Activated CD8-positive, alpha-beta T cell treated with anti-CD3 and anti-CD28 coated beads, Interleukin-2, amount 10 ng/mL, durations not matched to agents 7 days and 5 days (primary cell): ENCODE measurements at regions not wholly inside any gene's neighbourhood (a gene's known extent, or its start where the extent isn't known, plus 50 kb on each side); places are given as distances from the start of the nearest gene placed in this dataset.

ENCODE experiments used
- ATAC-seq: fragments of 150-1000 bp; cut with Tn5 transposase; one replicate; pipeline ENCODE4 v1.10.0; 2021; ENCODE audit warnings: moderate library complexity
- CTCF ChIA-PET: fragments of 350-600 bp; sonication (Branson Sonifier 250); formaldehyde crosslinking; loops from one replicate; lab custom pipeline; 2021; ENCODE audit warnings: antibody characterized with exemption; lab: Charles Lee
- POLR2A ChIA-PET: fragments of 350-600 bp; sonication (Branson Sonifier 250); formaldehyde crosslinking; loops from one replicate; lab custom pipeline; 2021; ENCODE audit warnings: antibody characterized with exemption; lab: Charles Lee
- DNase-seq: peaks from one replicate; pipeline ENCODE4 v3.0.0-alpha.2; 2020
- H3K27ac Mint-ChIP-seq: one replicate; pipeline ENCODE4 v1.8.0; 2021; ENCODE audit warnings: mild to moderate bottlenecking, mixed read lengths
- H3K27me3 Mint-ChIP-seq: one replicate; pipeline ENCODE4 v1.8.0; 2021; ENCODE audit warnings: low read depth, mixed read lengths
- H3K36me3 Mint-ChIP-seq: one replicate; pipeline ENCODE4 v1.8.0; 2021; ENCODE audit warnings: low read depth, mixed read lengths
- H3K4me1 Mint-ChIP-seq: one replicate; pipeline ENCODE4 v1.8.0; 2021; ENCODE audit warnings: low read depth, mixed read lengths
- H3K4me3 Mint-ChIP-seq: one replicate; pipeline ENCODE4 v1.8.0; 2021; ENCODE audit warnings: mild to moderate bottlenecking, mixed read lengths
- H3K9me3 Mint-ChIP-seq: one replicate; pipeline ENCODE4 v1.8.0; 2022; ENCODE audit warnings: mixed read lengths; ENCODE audit not compliant: insufficient read depth

DNA sequence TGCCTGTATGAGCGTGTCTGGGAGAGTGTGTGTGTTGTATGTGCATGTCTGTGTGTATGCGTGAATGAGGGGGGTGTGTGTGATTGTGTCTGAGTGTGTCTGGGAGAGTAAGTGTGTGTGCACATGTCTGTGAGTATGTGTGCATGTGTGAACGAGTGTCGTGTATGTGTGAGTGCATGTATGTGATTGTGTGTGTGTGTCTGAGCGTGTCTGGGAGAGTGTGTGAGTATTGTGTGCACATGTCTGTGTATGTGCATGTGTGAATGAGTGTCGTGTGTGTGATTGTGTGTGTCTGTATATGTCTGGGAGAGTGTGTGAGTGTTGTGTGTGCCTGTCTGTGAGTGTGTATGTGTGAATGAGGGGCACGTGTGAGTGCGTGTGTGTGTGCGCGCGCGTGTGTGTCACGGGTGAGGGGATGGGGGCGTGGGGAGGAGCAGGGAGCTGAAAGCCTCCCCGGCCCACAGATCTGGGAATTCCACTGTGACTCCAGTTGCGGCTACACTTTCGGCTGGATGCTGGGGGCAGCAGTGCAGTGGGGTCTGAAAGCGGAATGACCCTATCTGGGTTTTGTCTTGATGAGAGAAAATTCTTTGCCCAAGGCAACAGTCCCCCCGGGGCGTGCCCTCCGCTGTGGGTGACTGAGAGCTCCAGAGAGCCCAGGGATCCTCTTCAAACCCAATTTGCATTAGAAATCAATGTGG, 138.1 kb upstream of the MED13L start:
- no peaks in the 10 kb centered on the region for H3K27me3 Mint-ChIP-seq
- H3K4me1 Mint-ChIP-seq = peaks cover 4% of the 10 kb centered on the region
- POLR2A ChIA-PET = no interaction called here
- no peak overlapping the region for H3K27ac Mint-ChIP-seq
- DNase-seq = no peak
- H3K9me3 Mint-ChIP-seq = no peaks in the 10 kb centered on the region
- no peak overlapping the region for H3K4me3 Mint-ChIP-seq
- no peaks in the 10 kb centered on the region for H3K36me3 Mint-ChIP-seq
- CTCF ChIA-PET = no interaction called here
- no peak for ATAC-seq

DNA sequence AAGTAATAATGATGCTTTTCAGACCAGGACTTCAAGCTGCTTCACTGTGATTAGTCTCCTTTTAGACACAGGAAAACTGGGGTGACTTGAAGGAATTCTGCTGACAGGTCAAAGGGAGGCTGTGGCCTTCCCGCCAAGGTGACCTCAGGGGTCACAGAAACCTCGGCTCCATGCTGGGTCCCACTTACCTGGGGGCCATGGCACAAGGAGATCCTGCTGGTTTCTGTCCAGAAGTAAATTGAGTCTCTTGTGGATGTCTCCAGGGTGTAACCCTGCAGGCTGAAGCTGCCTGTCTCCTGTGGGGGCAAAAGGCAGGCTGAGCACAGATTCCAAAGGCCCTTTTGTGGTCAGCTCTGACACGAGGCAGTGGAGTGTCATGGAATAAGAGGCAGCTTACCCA, 138.7 kb upstream of the MED13L start:
- Mint-ChIP-seq H3K27ac (no peak overlapping the region), H3K4me3 (no peak overlapping the region), H3K36me3 (no peaks in the 10 kb centered on the region), H3K27me3 (no peaks in the 10 kb centered on the region), H3K9me3 (no peaks in the 10 kb centered on the region), H3K4me1 (no peaks in the 10 kb centered on the region)
- no peak for ATAC-seq
- CTCF ChIA-PET = no interaction called here
- no peak for DNase-seq
- POLR2A ChIA-PET = no interaction called here

DNA sequence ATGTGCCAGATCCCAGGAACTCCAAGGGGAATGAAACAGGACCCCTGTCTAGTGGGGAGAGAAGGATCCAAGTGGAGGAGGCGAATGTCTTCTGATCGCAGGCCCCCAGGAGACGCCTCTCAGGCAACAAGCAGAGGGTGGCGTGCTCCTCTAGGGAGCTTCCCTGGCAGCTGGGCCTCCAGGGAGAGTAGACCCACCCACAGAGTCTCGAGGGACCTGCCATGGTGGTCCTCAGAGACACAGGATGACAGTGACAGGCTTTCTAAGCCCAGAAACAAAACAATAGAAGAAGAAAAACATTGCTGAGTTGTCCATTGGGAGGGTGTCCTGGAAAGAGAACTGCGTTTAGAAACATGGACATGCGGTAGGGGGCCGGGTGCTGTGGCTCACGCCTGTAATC, 140.6 kb upstream of the MAP1LC3B2 start:
- H3K4me1 Mint-ChIP-seq = no peaks in the 10 kb centered on the region
- H3K27me3 Mint-ChIP-seq = no peaks in the 10 kb centered on the region
- POLR2A ChIA-PET = no interaction called here
- no peak for ATAC-seq
- DNase-seq = no peak
- CTCF ChIA-PET = no interaction called here
- no peaks in the 10 kb centered on the region for H3K36me3 Mint-ChIP-seq
- H3K9me3 Mint-ChIP-seq = peaks cover 6% of the 10 kb centered on the region
- H3K27ac Mint-ChIP-seq = no peak overlapping the region
- H3K4me3 Mint-ChIP-seq = no peak overlapping the region

DNA sequence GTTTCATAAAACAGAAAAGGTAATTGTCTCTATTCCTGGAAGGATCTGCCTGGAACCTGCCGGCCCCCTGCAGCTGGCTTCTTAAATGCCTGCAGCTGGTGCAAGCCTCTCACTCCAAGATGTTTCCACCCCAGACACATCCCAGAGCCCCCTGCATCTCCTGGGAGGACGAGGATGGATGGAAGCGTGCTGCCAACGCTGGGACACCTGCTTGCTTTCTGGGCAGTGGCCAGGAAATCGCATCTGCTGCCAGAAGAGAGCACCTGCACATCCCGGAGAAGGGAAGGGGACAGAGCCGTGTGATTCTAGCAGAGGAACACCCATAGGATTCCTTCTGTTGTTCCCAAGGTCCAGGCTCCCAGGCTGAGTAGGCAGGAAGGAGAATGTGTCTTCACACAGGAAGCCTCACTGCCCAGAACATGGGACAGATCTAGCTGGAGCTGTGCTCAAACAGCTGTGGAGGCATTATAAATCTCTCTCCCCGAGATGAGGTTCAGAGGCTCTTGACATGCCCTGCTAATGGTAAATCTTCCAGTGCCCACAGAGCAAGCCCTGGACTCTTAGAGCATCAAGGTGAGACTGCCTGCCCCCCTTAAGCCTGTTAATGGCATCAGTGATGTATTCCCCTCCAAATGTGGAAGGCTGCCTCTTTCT, 138.8 kb upstream of the MAP1LC3B2 start:
- Mint-ChIP-seq H3K9me3 (peaks cover 6% of the 10 kb centered on the region), H3K27me3 (no peaks in the 10 kb centered on the region), H3K4me3 (no peak overlapping the region), H3K4me1 (no peaks in the 10 kb centered on the region), H3K27ac (no peak overlapping the region), H3K36me3 (no peaks in the 10 kb centered on the region)
- ATAC-seq (no peak), DNase-seq (no peak)
- ChIA-PET CTCF (no interaction called here), POLR2A (no interaction called here)

DNA sequence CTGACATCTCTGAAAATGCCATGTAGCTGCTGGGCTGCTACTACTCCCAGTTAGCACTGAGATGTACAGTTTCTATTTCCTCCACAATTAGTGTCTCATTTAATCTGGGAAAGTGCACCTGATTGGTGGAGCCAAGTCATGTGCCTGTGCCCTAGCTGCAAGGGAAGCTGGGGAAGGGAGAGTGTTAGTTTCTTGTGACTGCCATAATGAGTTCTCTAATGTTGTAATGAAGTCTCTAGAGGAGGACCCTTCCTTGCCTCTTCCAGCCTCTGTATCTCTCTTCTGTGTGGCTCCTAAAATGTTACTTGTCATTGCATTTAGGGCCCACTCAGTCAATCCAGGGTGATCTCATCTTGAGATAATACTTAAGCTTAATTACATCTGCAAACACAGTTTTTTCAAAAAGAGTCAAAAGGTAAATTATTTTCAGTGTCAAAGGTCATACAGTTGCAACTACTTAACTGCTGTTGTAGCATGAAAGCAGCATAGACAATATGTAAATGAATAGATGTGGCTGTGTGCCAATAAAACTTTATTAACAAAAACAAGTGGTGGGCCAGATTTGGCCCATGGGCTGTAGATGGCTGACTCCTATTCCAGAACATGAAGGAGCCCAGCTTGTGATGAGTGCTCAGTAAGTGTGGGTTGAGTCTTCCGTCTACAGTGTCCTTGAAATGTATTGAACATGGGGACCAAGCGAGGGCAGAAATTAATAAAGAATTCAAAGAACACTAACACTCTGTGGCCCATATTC, 137.2 kb upstream of the MAP1LC3B2 start:
- POLR2A ChIA-PET = no interaction called here
- Mint-ChIP-seq H3K9me3 (peaks cover 6% of the 10 kb centered on the region), H3K4me1 (no peaks in the 10 kb centered on the region), H3K27ac (no peak overlapping the region), H3K4me3 (no peak overlapping the region), H3K36me3 (no peaks in the 10 kb centered on the region), H3K27me3 (no peaks in the 10 kb centered on the region)
- ATAC-seq (no peak), DNase-seq (no peak)
- CTCF ChIA-PET = no interaction called here

DNA sequence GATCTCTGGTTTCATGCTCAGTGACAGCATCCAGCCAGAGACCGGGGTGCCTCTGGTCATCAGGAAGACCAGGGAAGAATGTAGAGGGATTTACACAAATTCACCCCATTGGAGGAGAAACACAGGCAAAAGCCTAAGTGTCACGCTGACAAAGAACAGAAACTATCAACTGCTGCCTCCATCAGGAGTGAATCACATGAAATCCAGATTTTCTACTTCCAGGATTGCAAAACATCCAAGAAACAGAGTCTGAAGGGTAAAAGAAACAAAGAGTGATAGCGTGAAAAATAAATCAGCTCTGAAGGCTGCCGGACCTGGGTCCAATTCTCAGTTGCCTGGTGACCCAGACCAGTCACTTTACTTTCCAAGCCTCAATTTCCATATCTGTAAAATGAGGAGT, 136.1 kb upstream of the MAP1LC3B2 start:
- Mint-ChIP-seq H3K9me3 (peaks cover 6% of the 10 kb centered on the region), H3K27ac (no peak overlapping the region), H3K4me3 (no peak overlapping the region), H3K36me3 (no peaks in the 10 kb centered on the region), H3K27me3 (no peaks in the 10 kb centered on the region), H3K4me1 (no peaks in the 10 kb centered on the region)
- ChIA-PET CTCF (no interaction called here), POLR2A (no interaction called here)
- DNase-seq = no peak
- no peak for ATAC-seq

DNA sequence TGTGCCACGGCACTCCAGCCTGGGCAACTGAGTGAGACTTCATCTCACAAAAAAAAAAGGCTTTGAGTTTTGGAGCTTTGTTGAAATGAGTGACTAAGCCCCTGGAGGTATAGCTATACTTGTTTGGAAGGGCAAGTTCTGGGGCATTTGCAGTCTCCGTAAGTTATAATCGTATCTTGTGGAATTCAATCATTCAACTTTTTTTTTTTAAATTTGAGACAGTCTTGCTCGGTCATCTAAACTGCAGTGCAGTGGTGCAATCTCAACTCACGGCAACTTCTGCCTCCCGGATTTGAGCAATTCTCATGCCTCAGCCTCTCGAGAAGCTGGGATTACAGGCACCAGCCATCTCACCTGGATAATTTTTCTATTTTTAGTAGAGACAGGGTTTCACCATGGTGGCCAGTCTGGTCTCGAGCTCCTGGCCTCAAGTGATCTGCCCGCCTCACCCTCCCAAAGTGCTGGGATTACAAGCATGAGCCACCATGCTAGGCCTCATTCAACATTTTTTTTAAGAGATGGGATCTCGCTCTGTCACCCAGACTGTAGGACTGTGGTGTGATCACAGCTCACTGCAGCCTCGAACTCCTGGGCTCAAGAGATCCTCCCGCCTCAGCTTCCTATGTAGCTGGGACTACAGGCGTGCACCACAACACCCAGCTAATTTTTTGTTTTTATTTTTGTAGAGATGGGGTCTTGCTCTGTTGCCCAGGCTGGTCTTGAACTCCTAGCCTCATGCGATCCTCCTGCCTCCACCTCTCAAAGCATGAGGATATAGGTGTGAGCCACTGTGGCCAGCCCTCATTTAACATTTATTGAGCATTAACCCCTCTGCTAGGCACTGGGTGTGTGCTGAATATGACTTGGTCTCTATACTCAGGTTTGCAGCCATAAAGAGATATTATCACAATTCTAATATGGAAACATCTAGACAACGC, 133.7 kb upstream of the MAP1LC3B2 start:
- CTCF ChIA-PET = no interaction called here
- H3K4me3 Mint-ChIP-seq = no peak overlapping the region
- H3K27me3 Mint-ChIP-seq = no peaks in the 10 kb centered on the region
- H3K36me3 Mint-ChIP-seq = no peaks in the 10 kb centered on the region
- no peaks in the 10 kb centered on the region for H3K4me1 Mint-ChIP-seq
- DNase-seq (no peak), ATAC-seq (no peak)
- no peak overlapping the region for H3K27ac Mint-ChIP-seq
- POLR2A ChIA-PET = interaction anchor here (0.6 kb wide), 1 partner anchor 12 kb away, joined by 4 read pairs; no protein-coding TSS in a partner anchor
- H3K9me3 Mint-ChIP-seq = peaks cover 6% of the 10 kb centered on the region

DNA sequence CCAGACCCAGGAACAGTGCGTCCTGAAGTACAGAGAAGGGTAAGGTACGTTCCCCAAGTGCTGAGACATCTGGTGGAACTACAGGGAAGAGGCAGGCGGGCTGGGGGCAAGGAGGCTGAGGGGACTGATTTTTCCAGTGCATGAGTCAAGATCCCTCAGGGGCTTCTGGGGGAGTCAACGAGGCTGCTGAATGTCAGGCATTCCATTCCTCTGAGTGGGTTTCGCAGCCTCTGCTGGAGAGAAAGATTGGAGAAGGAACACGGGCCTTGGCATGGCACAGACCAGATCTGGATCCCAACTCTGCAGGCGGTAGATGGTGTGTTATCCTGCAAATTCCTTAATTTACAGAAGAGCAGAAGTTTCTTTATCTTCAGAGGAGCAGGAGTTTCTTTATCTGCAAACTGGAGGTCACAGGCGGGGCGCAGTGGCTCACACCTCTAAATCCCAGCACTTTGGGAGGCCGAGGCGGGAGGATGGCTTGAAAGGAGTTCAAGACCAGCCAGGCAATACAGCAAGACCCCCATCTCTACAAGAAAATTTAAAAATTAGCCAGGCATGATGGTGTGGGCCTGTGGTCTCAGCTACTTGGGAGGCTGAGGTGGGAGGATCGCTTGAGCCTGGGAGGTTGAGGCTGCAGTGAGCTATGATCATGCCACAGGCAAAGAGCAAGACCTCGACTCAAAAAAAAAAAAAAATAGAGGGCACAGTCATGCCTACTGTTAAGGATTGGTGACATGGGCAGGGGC, 132.6 kb upstream of the MAP1LC3B2 start:
- Mint-ChIP-seq H3K9me3 (peaks cover 6% of the 10 kb centered on the region), H3K27me3 (no peaks in the 10 kb centered on the region), H3K4me1 (no peaks in the 10 kb centered on the region), H3K36me3 (no peaks in the 10 kb centered on the region), H3K4me3 (no peak overlapping the region), H3K27ac (no peak overlapping the region)
- DNase-seq (no peak), ATAC-seq (no peak)
- ChIA-PET POLR2A (no interaction called here), CTCF (no interaction called here)

DNA sequence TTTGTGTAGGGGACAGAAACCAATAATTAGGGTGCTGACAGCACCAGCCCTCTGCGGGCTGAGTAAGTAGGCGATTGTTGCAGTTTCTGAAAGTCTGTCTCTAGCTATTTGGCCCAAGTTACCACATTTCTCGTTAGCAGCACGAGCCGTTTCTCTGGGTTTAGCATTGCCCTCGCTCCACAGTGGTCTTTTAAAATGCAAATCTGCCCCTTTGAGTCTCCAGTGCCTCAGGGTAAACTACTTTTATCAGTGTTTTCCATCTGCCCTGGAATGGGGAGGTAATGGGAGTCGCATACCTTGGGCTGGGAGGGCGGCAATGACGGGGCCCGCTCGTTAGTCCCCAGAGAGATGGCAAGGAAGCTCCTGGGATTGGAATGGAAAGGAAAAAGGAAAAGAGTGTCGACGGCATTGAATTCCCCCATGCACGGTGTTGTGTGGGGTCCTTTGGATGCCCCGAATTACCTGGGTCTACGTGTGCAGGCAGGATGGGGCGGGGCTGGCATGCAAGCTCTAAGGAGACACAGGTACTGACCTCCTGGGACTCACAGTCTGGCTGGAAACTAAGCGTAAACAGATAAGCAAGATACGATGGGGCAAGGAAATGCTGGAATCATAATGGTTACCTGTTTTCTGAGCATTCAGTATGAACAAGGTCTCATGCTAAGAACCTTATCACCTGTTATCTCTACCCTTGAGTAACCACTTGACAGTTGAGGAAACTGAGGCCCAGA, 131.8 kb upstream of the MAP1LC3B2 start:
- POLR2A ChIA-PET = no interaction called here
- CTCF ChIA-PET = no interaction called here
- Mint-ChIP-seq H3K27me3 (no peaks in the 10 kb centered on the region), H3K9me3 (no peaks in the 10 kb centered on the region), H3K27ac (no peak overlapping the region), H3K36me3 (no peaks in the 10 kb centered on the region), H3K4me1 (no peaks in the 10 kb centered on the region), H3K4me3 (no peak overlapping the region)
- no peak for ATAC-seq
- no peak for DNase-seq

DNA sequence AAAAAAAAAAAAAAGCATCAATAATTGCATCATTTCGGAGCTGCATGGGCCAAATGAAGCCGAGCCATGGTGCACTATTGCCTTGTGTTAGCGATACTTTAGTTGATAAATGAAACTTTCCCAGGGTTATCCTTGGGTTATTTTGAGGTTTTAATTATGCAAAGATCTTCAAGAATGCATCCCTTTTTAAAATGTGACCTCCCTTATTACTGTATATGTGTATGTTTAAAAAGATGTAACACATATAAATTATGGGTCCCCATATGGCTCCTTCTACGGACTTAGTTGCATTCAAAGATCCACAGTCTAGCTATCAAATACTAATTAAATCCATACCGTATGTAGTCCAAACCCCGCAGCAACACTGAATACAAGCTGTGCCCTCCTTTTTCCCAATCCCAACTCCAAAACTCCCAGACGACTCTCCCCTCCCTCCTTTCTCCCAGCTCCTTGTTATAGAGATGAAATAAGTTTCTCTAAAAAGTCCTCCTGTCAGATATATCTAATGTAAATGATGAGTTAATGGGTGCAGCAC, 129.3 kb upstream of the MAP1LC3B2 start:
- Mint-ChIP-seq H3K4me3 (no peak overlapping the region), H3K4me1 (peaks cover 4% of the 10 kb centered on the region), H3K36me3 (no peaks in the 10 kb centered on the region), H3K9me3 (no peaks in the 10 kb centered on the region), H3K27ac (no peak overlapping the region), H3K27me3 (no peaks in the 10 kb centered on the region)
- DNase-seq (no peak), ATAC-seq (no peak)
- POLR2A ChIA-PET = no interaction called here
- CTCF ChIA-PET = no interaction called here
